K562 (cell line): ENCODE measurements at regions not wholly inside any gene's neighbourhood (a gene's known extent, or its start where the extent isn't known, plus 50 kb on each side); places are given as distances from the start of the nearest gene placed in this dataset.

Source experiments
- ATAC-seq: fragments of 200-7000 bp; cut with Tn5 transposase; 3 replicates; pipeline ENCODE4 v1.9.1; 2020; ENCODE audit warnings: moderate library complexity
- BruUV-seq: library from RNA; stranded (reverse); fragments of 400-500 nt; replicated peaks from 2 replicates; lab custom pipeline; 2021; lab: Mats Ljungman, UMichigan
- CTCF ChIA-PET: fragments of 300-600 bp; formaldehyde crosslinking; extraction: SDS; loops from one replicate; lab custom pipeline; 2021; ENCODE audit warnings: low intra/inter-chr PET ratio; lab: Yijun Ruan, JAX
- POLR2A ChIA-PET: fragments of 300-600, 350-650 bp; sonication (Branson Sonifier 250); formaldehyde crosslinking; extraction: SDS; loops from one replicate; lab custom pipeline; 2021; ENCODE audit warnings: antibody characterized with exemption, inconsistent platforms; lab: Yijun Ruan, JAX
- DNase-seq, 4 experiments: peaks; one replicate each; pipeline versions ENCODE4 v3.0.0 to v3.0.0-alpha.2; 2011 to 2018; ENCODE audit warnings: low spot score in 3 of 4, mixed read lengths in 3 of 4; ENCODE audit errors: extremely low read depth in 1 of 4
- FAIRE-seq: peaks from 2 replicates; lab custom pipeline; 2011; peaks lifted over from hg19 to GRCh38; lab: Jason Lieb, UNC
- H2AFZ ChIP-seq: 2 replicates; pipeline ENCODE4 v1.6.0; 2011; ENCODE audit warnings: low read depth, low read length, control low read depth, inconsistent platforms
- H3K27ac ChIP-seq: fragments of 200-600 bp; 3 replicates; pipeline ENCODE4 v1.8.0; 2011; ENCODE audit warnings: low read depth, mild to moderate bottlenecking, control low read depth, inconsistent platforms, low read length, moderate library complexity, mixed read lengths; ENCODE audit errors: extremely low read depth
- H3K27me3 ChIP-seq, 2 experiments: fragments of 300-600 bp in 1 of 2; 2 replicates in 1 of 2; 3 replicates in 1 of 2; pipeline versions ENCODE4 v1.6.0 to v1.8.0; 2011; ENCODE audit warnings: inconsistent platforms in 2 of 2, low read length in 2 of 2, mild to moderate bottlenecking in 1 of 2, mixed read lengths in 1 of 2, moderate library complexity in 1 of 2; ENCODE audit not compliant: control insufficient read depth in 2 of 2, insufficient read depth in 2 of 2
- H3K36me3 ChIP-seq: fragments of 300-600 bp; 3 replicates; pipeline ENCODE4 v1.8.0; 2011; ENCODE audit warnings: mild to moderate bottlenecking, low read length, inconsistent platforms; ENCODE audit not compliant: control insufficient read depth, insufficient read depth
- H3K4me1 ChIP-seq, 2 experiments: fragments of 200-600 bp in 1 of 2; replicated peaks in 1 of 2; 2 replicates in 1 of 2; 3 replicates in 1 of 2; pipeline versions ENCODE4 v1.5.1 to v1.8.0; 2011; ENCODE audit warnings: inconsistent platforms in 2 of 2, low read length in 2 of 2, mild to moderate bottlenecking in 1 of 2, mixed read lengths in 1 of 2, moderate library complexity in 1 of 2; ENCODE audit not compliant: control insufficient read depth in 2 of 2, insufficient read depth in 2 of 2
- H3K4me2 ChIP-seq: 2 replicates; pipeline ENCODE4 v1.6.1; 2011; ENCODE audit warnings: low read length, control low read depth, inconsistent platforms, mixed read lengths; ENCODE audit not compliant: insufficient read depth
- H3K4me3 ChIP-seq: fragments of 200-600 bp; sonication (generic), shearing (Covaris generic); 2 replicates; pipeline ENCODE4 v1.5.1; 2016; ENCODE audit warnings: control low read depth, inconsistent platforms
- H3K79me2 ChIP-seq: fragments of 200-600 bp; 3 replicates; pipeline ENCODE4 v1.8.0; 2011; ENCODE audit warnings: low read length, inconsistent platforms; ENCODE audit not compliant: control insufficient read depth, insufficient read depth
- H3K9ac ChIP-seq, 2 experiments: 2 replicates each; pipeline versions ENCODE4 v1.6.0 to v1.6.1; 2011; ENCODE audit warnings: low read depth in 2 of 2, low read length in 2 of 2, control low read depth in 1 of 2, inconsistent platforms in 1 of 2, mild to moderate bottlenecking in 1 of 2, mixed read lengths in 1 of 2; ENCODE audit not compliant: insufficient read depth in 1 of 2
- H3K9me1 ChIP-seq: one replicate; pipeline ENCODE4 v1.6.0; 2011; ENCODE audit warnings: inconsistent platforms, mild to moderate bottlenecking, low read length, moderate library complexity; ENCODE audit not compliant: control insufficient read depth, insufficient read depth
- H3K9me3 ChIP-seq: replicated peaks from 2 replicates; pipeline ENCODE4 v1.5.1; 2011; ENCODE audit warnings: low read depth, low read length, inconsistent platforms; ENCODE audit not compliant: control insufficient read depth, insufficient read depth
- H4K20me1 ChIP-seq: replicated peaks from 2 replicates; pipeline ENCODE4 v1.6.1; 2011; ENCODE audit warnings: low read length, inconsistent platforms, mixed read lengths; ENCODE audit not compliant: control insufficient read depth, insufficient read depth
- U2AF1 ChIP-seq: fragments of 200-400 bp; formaldehyde crosslinking; optimal IDR thresholded peaks from 2 replicates; pipeline ENCODE3; 2017; ENCODE audit warnings: mild to moderate bottlenecking, low read depth, low read length, moderate library complexity
- ZNF282 ChIP-seq: sonication (generic); formaldehyde crosslinking; IDR thresholded peaks from 2 replicates; pipeline ENCODE4 v1.8.1; 2023; ENCODE audit warnings: missing genetic modification reagents
- WGBS: fragments of 100-300 bp; shearing (Covaris generic); methylation state at CpG from one replicate; pipeline ENCODE4 v1.1.6; 2016; ENCODE audit warnings: low coverage, mixed read lengths; ENCODE audit not compliant: insufficient coverage; ENCODE audit errors: missing lambda C conversion rate; 5-methylcytosine and 5-hydroxymethylcytosine counted together
- in situ Hi-C: fragments of 300-500 bp; cut with MboI; formaldehyde crosslinking; loops from 4 replicates; pipeline ENCODE4 v1.15.0; 2018; ENCODE audit warnings: inconsistent platforms, mixed read lengths
- intact Hi-C: fragments of 100-400 bp; cut with micrococcal nuclease; formaldehyde crosslinking; loops from 2 replicates; pipeline ENCODE4 v1.14.2; 2022
- TF ChIP-seq, protein P1 (sequence below): sonication (generic); formaldehyde crosslinking; IDR thresholded peaks from 2 replicates; pipeline ENCODE4 v1.8.1; 2023; ENCODE audit warnings: mild to moderate bottlenecking, missing genetic modification reagents, moderate library complexity
- TF ChIP-seq, protein P2 (sequence below): fragments of 250-450 bp; sonication (Bioruptor Pico); IDR thresholded peaks from 2 replicates; pipeline ENCODE4 v1.4.0; 2020
- TF ChIP-seq, protein P3 (sequence below): sonication (generic); formaldehyde crosslinking; IDR thresholded peaks from 2 replicates; pipeline ENCODE4 v1.8.1; 2023; ENCODE audit warnings: mild to moderate bottlenecking, missing genetic modification reagents
- TF ChIP-seq, protein P4 (sequence below): fragments of 450-650 bp; IDR thresholded peaks from 2 replicates; pipeline ENCODE4 v1.6.1; 2018; ENCODE audit not compliant: partially characterized antibody

DNA sequence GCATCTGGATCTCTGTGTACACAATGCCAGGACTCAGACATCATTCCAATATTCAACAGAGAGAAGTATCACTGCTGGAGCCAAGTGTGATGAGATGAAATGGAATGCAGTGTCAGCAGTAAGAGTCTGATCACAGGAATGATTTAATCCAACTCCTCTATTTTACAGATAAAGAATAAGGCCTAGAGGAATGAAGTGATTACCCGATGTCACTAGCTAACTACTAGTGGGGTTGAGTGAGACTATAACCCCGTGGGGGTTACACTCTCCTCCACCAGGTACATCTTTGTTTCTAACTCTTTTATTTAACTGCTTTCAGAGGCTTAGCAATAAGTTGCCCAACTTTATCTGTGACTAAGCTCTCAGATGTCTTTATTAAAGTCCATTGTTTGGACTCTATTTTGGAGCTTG lies 94.2 kb upstream of the FAT3 start:
- no peak overlapping the region for H3K4me2 ChIP-seq
- H3K4me3 ChIP-seq: no peak overlapping the region
- in situ Hi-C loops (no loop called here), intact Hi-C loops (no loop called here)
- H3K9me1 ChIP-seq: no peaks in the 10 kb centered on the region
- no peaks in the 10 kb centered on the region for H3K4me1 ChIP-seq
- no peaks in the 10 kb centered on the region for H4K20me1 ChIP-seq
- FAIRE-seq: no peak
- H2AFZ ChIP-seq: no peak overlapping the region
- no peaks in the 10 kb centered on the region for H3K79me2 ChIP-seq
- 4% methylated on average over 2 of the region's 2 CpGs for WGBS
- no peak overlapping the region for H3K27ac ChIP-seq
- no TSS peak for BruUV-seq
- ATAC-seq: no peak
- H3K36me3 ChIP-seq: no peaks in the 10 kb centered on the region
- no peaks in the 10 kb centered on the region for H3K27me3 ChIP-seq
- DNase-seq: no peak
- H3K9me3 ChIP-seq: no peaks in the 10 kb centered on the region
- ChIA-PET CTCF (no interaction called here), POLR2A (no interaction called here)
- TF ChIP-seq, protein P1, sequence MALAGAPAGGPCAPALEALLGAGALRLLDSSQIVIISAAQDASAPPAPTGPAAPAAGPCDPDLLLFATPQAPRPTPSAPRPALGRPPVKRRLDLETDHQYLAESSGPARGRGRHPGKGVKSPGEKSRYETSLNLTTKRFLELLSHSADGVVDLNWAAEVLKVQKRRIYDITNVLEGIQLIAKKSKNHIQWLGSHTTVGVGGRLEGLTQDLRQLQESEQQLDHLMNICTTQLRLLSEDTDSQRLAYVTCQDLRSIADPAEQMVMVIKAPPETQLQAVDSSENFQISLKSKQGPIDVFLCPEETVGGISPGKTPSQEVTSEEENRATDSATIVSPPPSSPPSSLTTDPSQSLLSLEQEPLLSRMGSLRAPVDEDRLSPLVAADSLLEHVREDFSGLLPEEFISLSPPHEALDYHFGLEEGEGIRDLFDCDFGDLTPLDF: no peak
- TF ChIP-seq ZNF282 (no peak), U2AF1 (no peak)
- TF ChIP-seq, protein P2, sequence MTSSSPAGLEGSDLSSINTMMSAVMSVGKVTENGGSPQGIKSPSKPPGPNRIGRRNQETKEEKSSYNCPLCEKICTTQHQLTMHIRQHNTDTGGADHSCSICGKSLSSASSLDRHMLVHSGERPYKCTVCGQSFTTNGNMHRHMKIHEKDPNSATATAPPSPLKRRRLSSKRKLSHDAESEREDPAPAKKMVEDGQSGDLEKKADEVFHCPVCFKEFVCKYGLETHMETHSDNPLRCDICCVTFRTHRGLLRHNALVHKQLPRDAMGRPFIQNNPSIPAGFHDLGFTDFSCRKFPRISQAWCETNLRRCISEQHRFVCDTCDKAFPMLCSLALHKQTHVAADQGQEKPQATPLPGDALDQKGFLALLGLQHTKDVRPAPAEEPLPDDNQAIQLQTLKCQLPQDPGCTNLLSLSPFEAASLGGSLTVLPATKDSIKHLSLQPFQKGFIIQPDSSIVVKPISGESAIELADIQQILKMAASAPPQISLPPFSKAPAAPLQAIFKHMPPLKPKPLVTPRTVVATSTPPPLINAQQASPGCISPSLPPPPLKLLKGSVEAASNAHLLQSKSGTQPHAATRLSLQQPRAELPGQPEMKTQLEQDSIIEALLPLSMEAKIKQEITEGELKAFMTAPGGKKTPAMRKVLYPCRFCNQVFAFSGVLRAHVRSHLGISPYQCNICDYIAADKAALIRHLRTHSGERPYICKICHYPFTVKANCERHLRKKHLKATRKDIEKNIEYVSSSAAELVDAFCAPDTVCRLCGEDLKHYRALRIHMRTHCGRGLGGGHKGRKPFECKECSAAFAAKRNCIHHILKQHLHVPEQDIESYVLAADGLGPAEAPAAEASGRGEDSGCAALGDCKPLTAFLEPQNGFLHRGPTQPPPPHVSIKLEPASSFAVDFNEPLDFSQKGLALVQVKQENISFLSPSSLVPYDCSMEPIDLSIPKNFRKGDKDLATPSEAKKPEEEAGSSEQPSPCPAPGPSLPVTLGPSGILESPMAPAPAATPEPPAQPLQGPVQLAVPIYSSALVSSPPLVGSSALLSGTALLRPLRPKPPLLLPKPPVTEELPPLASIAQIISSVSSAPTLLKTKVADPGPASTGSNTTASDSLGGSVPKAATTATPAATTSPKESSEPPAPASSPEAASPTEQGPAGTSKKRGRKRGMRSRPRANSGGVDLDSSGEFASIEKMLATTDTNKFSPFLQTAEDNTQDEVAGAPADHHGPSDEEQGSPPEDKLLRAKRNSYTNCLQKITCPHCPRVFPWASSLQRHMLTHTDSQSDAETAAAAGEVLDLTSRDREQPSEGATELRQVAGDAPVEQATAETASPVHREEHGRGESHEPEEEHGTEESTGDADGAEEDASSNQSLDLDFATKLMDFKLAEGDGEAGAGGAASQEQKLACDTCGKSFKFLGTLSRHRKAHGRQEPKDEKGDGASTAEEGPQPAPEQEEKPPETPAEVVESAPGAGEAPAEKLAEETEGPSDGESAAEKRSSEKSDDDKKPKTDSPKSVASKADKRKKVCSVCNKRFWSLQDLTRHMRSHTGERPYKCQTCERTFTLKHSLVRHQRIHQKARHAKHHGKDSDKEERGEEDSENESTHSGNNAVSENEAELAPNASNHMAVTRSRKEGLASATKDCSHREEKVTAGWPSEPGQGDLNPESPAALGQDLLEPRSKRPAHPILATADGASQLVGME (CRISPR knock-in tag): no peak
- TF ChIP-seq, protein P3, sequence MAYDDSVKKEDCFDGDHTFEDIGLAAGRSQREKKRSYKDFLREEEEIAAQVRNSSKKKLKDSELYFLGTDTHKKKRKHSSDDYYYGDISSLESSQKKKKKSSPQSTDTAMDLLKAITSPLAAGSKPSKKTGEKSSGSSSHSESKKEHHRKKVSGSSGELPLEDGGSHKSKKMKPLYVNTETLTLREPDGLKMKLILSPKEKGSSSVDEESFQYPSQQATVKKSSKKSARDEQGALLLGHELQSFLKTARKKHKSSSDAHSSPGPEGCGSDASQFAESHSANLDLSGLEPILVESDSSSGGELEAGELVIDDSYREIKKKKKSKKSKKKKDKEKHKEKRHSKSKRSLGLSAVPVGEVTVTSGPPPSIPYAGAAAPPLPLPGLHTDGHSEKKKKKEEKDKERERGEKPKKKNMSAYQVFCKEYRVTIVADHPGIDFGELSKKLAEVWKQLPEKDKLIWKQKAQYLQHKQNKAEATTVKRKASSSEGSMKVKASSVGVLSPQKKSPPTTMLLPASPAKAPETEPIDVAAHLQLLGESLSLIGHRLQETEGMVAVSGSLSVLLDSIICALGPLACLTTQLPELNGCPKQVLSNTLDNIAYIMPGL (CRISPR knock-in tag): no peak
- TF ChIP-seq, protein P4, sequence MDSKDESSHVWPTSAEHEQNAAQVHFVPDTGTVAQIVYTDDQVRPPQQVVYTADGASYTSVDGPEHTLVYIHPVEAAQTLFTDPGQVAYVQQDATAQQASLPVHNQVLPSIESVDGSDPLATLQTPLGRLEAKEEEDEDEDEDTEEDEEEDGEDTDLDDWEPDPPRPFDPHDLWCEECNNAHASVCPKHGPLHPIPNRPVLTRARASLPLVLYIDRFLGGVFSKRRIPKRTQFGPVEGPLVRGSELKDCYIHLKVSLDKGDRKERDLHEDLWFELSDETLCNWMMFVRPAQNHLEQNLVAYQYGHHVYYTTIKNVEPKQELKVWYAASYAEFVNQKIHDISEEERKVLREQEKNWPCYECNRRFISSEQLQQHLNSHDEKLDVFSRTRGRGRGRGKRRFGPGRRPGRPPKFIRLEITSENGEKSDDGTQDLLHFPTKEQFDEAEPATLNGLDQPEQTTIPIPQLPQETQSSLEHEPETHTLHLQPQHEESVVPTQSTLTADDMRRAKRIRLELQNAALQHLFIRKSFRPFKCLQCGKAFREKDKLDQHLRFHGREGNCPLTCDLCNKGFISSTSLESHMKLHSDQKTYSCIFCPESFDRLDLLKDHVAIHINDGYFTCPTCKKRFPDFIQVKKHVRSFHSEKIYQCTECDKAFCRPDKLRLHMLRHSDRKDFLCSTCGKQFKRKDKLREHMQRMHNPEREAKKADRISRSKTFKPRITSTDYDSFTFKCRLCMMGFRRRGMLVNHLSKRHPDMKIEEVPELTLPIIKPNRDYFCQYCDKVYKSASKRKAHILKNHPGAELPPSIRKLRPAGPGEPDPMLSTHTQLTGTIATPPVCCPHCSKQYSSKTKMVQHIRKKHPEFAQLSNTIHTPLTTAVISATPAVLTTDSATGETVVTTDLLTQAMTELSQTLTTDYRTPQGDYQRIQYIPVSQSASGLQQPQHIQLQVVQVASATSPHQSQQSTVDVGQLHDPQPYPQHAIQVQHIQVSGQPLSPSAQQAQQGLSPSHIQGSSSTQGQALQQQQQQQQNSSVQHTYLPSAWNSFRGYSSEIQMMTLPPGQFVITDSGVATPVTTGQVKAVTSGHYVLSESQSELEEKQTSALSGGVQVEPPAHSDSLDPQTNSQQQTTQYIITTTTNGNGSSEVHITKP: no peak
- H3K9ac ChIP-seq: no peak overlapping the region
